Fibroblast of upper back skin (primary cell): ENCODE measurements at regions not wholly inside any gene's neighbourhood (a gene's known extent, or its start where the extent isn't known, plus 50 kb on each side); places are given as distances from the start of the nearest gene placed in this dataset.

ENCODE experiments used
- DNase-seq: peaks from one replicate; pipeline ENCODE4 v3.0.0-alpha.2; 2013

DNA sequence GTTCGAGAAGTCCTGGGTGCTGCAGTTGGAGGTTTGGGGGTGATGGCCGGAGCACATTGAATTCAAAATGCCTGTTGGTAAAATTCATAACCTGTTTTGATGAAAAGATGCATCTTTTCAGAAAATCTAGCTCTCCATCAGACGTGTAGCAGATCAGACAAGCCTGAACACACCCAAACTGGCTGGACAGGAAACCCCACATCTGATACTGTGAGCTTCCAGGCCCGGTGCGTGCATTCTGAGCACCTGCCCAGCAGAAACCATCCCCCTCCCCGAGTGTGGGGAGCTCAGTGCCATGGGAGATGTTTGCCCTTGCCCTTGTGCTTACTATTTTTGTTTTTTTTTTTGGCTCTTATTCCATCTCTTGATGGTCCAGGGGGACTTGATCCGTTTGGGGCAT lies 417.1 kb downstream of the TCERG1L start:
- DNase-seq = no peak

DNA sequence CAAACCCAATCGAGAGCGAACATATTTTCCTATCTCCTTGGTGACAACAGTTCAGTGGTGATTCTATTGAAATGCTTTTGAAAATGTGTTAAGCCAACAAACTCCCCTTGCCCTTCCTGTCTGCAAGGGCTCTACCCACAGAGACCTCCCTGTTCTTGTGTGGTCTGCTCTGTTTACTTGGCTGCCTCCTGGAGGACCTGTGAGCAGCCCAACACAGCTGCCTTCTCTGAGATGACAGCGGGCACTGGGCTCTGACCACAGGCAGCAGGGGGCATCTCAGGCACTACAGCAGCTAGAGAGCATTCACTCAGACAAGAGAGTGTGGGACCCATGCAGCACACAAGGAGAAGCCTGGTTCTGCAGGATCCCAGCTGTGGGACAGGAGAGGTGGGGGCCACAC lies 416.4 kb downstream of the TCERG1L start:
- no peak for DNase-seq

DNA sequence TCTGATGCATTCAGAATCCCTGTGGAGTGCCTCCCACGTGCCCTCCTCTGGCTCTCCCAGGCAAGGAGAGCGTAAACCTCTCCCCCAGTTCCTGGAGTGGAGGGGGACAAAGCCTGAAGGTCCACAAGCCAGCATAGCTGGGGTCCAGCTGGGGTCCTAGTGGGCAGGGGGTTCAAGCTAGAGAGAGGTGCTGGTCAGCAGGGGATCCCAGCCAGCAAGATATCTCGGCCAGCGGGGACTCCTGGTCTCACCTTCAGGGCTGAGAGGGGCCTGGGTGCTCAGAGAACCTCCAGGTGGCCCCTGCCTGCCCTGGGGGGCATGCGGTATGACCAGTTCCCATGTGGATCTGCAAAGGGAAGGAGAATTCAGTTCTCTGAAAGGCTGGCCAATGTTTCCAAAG lies 413.7 kb downstream of the TCERG1L start:
- DNase-seq = no peak

GRCh38 chr10:130898381-130898780 lies 413.1 kb downstream of the TCERG1L start:
- DNase-seq = no peak

DNA sequence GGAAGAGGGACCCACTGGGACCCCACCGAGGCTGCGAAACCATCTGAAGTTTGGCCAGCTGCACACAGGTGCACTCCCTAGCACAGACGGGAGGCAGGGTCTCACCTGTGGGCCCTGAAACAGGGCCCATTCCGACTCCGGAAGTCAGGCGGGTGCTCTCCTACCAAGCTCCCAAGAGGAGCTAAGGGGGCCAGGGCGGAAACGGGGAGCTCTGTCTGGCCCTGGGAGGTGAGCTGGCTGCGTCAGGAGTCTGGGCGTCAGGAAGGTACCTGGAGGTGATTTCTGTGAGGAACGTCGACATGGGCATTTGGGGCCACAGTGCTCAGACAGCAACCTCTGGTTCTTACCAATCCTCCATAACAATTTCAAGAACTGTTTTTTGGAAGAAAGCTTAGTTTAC lies 411.7 kb downstream of the TCERG1L start:
- no peak for DNase-seq

DNA sequence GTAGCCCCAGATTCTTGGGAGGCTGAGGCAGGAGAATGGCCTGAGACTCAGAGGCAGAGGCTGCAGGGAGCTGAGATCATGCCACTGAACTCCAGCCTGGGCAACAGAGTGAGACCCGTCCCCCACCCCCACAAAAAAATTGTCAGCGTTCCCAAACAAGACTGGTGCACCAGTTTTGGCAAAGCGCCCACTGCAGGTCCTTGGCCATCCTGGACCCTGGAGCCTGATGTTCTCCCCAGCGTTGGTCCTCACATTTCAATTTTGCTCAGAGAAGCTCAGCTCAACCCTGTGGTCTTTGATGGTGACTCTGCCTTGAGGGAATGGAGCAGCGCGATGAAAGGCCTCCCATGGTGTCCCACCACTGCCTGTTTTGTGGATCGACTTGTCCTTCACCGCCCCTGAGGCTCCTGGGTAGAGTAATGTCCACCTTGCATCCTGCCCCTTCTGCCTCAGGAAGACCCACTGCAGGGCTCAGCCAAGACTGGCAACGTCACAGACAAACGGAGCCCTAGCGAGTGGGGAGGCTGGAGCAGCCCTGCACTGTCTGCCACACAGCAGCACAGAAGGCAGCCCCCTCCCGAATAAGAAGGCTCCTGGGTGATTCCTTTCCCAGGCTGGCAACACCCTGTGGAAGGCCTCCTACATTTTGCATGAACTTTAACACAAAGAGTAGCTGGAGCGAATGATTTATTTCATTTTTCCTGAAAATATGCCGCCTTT lies 410.9 kb downstream of the TCERG1L start:
- no peak for DNase-seq

- DNase-seq = no peak
These were observed 410.0 kb downstream of the TCERG1L start for GRCh38 chr10:130901311-130902165.

DNA sequence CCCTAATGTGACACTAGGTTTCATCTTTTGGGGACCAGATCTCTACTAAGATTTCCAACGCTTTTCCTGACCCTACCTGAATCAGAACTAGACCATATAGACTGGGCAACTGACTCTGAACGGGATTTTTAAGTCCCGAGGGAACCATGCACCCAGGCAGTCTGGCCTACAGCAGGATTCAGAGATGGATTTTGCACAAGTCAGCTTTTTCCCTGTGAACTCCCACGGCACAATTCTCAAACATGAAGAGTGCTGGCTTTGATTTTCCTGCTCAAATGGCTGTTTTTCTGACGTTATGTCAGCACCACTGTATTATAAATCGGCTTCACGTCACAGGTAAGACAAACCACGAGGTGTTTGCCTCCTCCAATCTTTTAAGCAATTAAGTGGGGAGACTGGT lies 409.1 kb downstream of the TCERG1L start:
- no peak for DNase-seq

- no peak for DNase-seq
These were observed 408.6 kb downstream of the TCERG1L start for GRCh38 chr10:130902929-130903328.

- no peak for DNase-seq
These were observed 406.8 kb downstream of the TCERG1L start for GRCh38 chr10:130904676-130905075.

DNA sequence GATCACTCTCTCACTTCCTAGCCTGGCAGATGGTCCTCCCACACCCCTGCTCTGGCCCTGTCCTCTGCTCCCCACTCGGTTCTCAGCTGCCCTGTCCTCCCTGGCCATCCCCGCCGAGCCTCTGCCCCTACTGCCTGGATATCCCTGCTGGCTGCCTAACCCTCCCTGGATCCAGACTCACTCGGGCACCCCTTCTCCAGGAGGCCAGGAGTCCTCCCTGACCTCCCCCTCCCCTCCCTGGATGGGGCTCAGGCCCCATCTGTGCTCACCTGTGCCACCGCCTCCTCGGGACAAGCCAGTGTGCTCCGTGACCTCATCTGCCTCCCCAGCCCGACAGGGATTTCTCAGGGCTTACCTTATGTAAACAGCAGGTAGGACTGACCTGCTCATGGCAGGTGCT lies 406.1 kb downstream of the TCERG1L start:
- DNase-seq = no peak

GRCh38 chr10:130905921-130906320 lies 405.6 kb downstream of the TCERG1L start:
- DNase-seq = no peak

DNA sequence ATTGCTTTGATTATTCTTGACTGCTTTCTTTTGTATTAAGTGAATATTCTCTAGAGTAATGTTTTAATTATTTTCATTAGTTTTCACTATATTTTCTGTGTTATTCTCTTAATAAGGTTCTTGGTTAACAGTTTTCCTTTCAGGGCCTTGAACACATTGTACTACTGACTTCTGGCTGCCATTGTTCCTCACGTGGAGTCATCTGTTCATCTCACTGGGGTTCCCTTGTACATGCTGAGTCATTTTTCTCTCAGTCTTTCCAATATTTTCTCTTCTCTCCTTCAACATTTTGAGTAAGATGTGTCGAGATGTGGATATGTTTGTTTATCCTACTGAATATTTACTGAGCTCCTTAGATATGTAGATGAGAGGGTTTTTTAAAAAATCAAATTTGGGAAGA lies 400.7 kb downstream of the TCERG1L start:
- DNase-seq = no peak

GRCh38 chr10:130913844-130914243 lies 397.7 kb downstream of the TCERG1L start:
- DNase-seq = no peak

DNA sequence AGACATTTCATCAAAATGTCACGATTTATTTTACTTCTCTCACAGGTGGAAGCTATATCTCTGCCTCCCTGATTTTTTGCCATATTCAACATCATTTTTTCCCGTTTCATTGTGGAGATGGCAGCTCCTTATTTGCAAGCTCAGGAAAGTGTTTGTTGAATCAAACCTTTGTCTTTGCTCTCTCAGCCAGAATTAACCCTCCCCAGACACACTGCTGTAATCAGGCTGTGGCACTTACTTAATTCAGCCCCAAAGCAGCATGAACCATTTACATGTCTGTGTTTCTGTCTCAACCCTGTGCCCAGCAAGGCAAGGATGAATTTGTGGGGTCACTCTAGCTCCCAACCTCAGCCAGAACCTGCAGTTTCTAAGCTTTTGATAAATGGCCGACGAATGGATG lies 397.2 kb downstream of the TCERG1L start:
- DNase-seq = no peak

GRCh38 chr10:130915065-130915464 lies 396.5 kb downstream of the TCERG1L start:
- no peak for DNase-seq

DNA sequence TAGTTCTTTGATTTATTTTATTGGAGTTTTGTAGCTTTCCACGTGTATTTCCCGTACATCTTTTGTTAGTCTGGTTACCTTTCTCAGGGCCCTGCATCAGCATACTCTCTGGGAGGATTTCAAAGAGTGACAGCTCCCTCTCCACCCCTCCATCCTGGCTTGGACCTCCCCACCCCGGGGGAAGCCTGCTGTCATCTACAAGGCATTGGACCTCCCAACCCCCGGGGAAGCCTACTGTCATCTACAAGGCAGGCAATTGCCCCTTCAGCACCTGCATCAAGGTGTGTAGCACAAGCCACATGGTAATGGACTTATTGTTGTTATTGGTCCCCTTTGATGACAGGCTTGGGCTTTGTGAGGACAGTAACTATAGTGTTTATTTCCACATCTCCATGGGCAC lies 390.1 kb downstream of the TCERG1L start:
- no peak for DNase-seq

GRCh38 chr10:130921911-130922440 lies 389.5 kb downstream of the TCERG1L start:
- DNase-seq = no peak

- DNase-seq = no peak
These were observed 387.9 kb downstream of the TCERG1L start for GRCh38 chr10:130923596-130923995.

DNA sequence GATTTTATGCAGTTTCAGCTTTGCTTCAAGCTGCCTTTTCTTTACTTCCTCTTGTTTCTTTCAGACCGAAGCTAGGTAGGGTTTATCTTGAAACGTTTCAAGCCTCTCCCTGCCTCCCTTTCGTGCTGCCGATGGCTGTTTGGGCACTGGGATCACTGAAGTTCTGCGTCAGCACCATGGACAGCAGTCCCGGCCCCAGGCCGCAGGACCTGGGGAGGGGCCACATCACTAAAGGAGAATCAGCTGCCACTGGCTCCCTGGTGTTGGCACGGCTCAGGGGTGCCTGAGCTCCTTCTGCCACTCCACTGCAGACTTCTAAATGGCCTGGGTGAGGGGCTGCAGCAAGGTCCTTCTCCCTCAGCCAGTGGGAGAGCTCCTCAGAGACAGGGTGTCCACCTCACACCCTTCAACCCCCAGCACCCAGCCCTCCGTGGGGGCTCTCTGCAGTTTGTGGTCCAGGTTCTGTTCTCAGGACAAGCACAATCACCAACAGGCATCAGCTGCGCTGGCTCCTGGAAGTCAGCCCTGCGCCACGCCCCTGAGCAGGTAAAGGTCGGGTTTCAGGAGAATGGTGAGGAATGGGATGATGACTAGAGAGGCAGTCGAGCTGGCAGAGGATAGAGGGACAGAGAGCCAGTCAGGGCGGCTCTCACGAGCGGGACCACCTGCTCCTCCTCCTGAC lies 387.2 kb downstream of the TCERG1L start:
- no peak for DNase-seq

DNA sequence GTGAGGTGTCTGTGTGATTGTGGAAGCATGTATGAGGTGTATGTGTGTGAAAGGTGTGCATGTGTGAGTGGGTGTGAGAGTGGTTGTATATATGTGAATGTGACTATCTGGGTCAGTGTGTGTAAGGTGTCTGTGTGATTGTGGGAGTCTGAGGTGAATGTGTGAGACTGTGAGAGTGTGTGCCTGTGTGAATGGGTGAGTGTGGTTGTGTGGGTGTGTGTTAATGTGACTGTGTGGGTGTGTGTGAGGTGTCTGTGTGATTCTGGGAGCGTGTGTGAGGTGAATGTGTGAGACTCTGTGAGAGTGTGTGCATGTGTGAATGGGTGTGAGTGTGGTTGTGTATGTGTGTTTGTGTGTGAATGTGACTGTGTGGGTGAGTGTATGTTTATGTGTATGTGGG lies 385.1 kb downstream of the TCERG1L start:
- no peak for DNase-seq

- no peak for DNase-seq
These were observed 384.4 kb downstream of the TCERG1L start for GRCh38 chr10:130927157-130927556.

DNA sequence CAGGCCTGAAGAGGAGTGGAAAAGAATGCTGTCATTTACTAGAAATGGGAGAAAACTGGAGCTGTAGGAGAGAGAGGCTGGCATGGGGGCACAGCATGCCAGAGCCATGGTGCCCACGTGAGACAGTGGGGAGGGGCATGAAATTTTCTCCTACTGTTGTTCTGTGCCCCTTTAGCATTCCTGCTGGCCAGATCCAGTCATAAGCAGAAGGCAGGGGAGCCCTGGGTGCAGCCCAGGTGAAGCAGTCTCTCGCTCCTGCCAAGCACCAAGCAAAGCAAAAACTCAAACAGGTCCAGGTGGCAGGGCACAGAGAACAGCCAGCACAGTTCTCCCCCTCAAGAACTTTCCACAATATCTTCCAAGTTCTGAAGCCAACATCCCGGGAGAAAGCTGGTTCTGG lies 383.2 kb downstream of the TCERG1L start:
- DNase-seq = no peak
